ENCODE measurements at regions not wholly inside any gene's neighbourhood (a gene's known extent, or its start where the extent isn't known, plus 50 kb on each side); places are given as distances from the start of the nearest gene placed in this dataset.
A peak's percentile ranks its signal among the peaks of the same experiment; 100 is the strongest.
"Not testable (repeated sequence)": the region's sequence is repeated elsewhere in the genome, so short reads cannot be mapped to it uniquely, and the experiment has no call there.

GRCh38 chr4:82125787-82126297, 247.9 kb downstream of the HNRNPD start:
- Mint-ChIP-seq H3K9me3 (peaks cover 0 to 5% (median 1%) of the 10 kb centered on the region in 8 donors), H3K4me1 (peaks cover 4 to 13% (median 6%) of the 10 kb centered on the region in 4 donors), H3K27me3 (peaks cover 3% of the 10 kb centered on the region in 2 donors), H3K27ac (no peak overlapping the region), H3K36me3 (no peaks in the 10 kb centered on the region), H3K4me3 (no peak overlapping the region)
- intact Hi-C loops (cut with micrococcal nuclease): no loop called here
- Histone ChIP-seq H3K4me3 (ENCODE audit: low read length in 2 of 2) (no peak overlapping the region), H3K9me3 (ENCODE audit: control insufficient read depth in 1 of 2, low read length in 2 of 2) (no peaks in the 10 kb centered on the region), H3K27ac (ENCODE audit: low read depth, low read length) (no peak overlapping the region), H3K36me3 (ENCODE audit: insufficient read depth, low read length) (no peaks in the 10 kb centered on the region), H3K27me3 (ENCODE audit: insufficient read depth, low read length) (no peaks in the 10 kb centered on the region), H3K4me1 (ENCODE audit: insufficient read depth, low read length) (no peaks in the 10 kb centered on the region)
- ChIA-PET POLR2A (ENCODE audit: partially characterized antibody) (no interaction called here), CTCF (ENCODE audit: partially characterized antibody) (interaction anchor here (1.1 to 5.5 kb wide), 5 partner anchors 10 to 143 kb away, joined by 3 to 42 read pairs (median 5); no protein-coding TSS in a partner anchor)
- no peak for DNase-seq

- peaks cover 4 to 13% (median 6%) of the 10 kb centered on the region in 4 donors for H3K4me1 Mint-ChIP-seq
- H3K27ac Mint-ChIP-seq: no peak overlapping the region
- H3K27me3 Mint-ChIP-seq: peaks cover 3% of the 10 kb centered on the region in 2 donors
- Histone ChIP-seq H3K4me3 (ENCODE audit: low read length in 2 of 2) (no peak overlapping the region), H3K27ac (ENCODE audit: low read depth, low read length) (no peak overlapping the region), H3K36me3 (ENCODE audit: insufficient read depth, low read length) (no peaks in the 10 kb centered on the region), H3K27me3 (ENCODE audit: insufficient read depth, low read length) (no peaks in the 10 kb centered on the region), H3K4me1 (ENCODE audit: insufficient read depth, low read length) (no peaks in the 10 kb centered on the region), H3K9me3 (ENCODE audit: control insufficient read depth in 1 of 2, low read length in 2 of 2) (no peaks in the 10 kb centered on the region)
- no peak overlapping the region for H3K4me3 Mint-ChIP-seq
- CTCF ChIA-PET (ENCODE audit: partially characterized antibody): interaction anchor here (0.8 to 5.5 kb wide), 14 partner anchors 8 to 662 kb away, joined by 3 to 42 read pairs (median 4); no protein-coding TSS in a partner anchor
- H3K9me3 Mint-ChIP-seq: peaks cover 0 to 4% (median 1%) of the 10 kb centered on the region in 8 donors
- no peaks in the 10 kb centered on the region for H3K36me3 Mint-ChIP-seq
- POLR2A ChIA-PET (ENCODE audit: partially characterized antibody): no interaction called here
- no peak for DNase-seq
- intact Hi-C loops (cut with micrococcal nuclease): loop anchor here (1.0 to 5.0 kb wide), 4 partner anchors 77 to 237 kb away; no protein-coding TSS in a partner anchor
Measured at GRCh38 chr4:82124932-82125786, 248.6 kb downstream of the HNRNPD start.

- no peaks in the 10 kb centered on the region for H3K9me3 ChIP-seq (ENCODE audit: control insufficient read depth in 1 of 2, low read length in 2 of 2)
- POLR2A ChIA-PET (ENCODE audit: partially characterized antibody): interaction anchor here (0.9 kb wide), 1 partner anchor 14 kb away, joined by 4 read pairs; no protein-coding TSS in a partner anchor
- Mint-ChIP-seq H3K36me3 (no peaks in the 10 kb centered on the region), H3K9me3 (peaks cover 0 to 4% (median 1%) of the 10 kb centered on the region in 8 donors), H3K4me3 (no peak overlapping the region), H3K27me3 (peaks cover 3% of the 10 kb centered on the region in 2 donors), H3K4me1 (peaks cover 4 to 13% (median 6%) of the 10 kb centered on the region in 4 donors), H3K27ac (no peak overlapping the region)
- H3K36me3 ChIP-seq (ENCODE audit: insufficient read depth, low read length): no peaks in the 10 kb centered on the region
- H3K27ac ChIP-seq (ENCODE audit: low read depth, low read length): no peak overlapping the region
- no peaks in the 10 kb centered on the region for H3K4me1 ChIP-seq (ENCODE audit: insufficient read depth, low read length)
- no peak for DNase-seq
- H3K4me3 ChIP-seq (ENCODE audit: low read length in 2 of 2): no peak overlapping the region
- CTCF ChIA-PET (ENCODE audit: partially characterized antibody): interaction anchor here (0.8 to 5.5 kb wide), 18 partner anchors 8 to 661 kb away, joined by 3 to 42 read pairs (median 4); no protein-coding TSS in a partner anchor
- no peaks in the 10 kb centered on the region for H3K27me3 ChIP-seq (ENCODE audit: insufficient read depth, low read length)
- intact Hi-C loops (cut with micrococcal nuclease): loop anchor here (1.0 to 5.0 kb wide), 4 partner anchors 78 to 238 kb away; no protein-coding TSS in a partner anchor
Measured at GRCh38 chr4:82124365-82124764, 249.4 kb downstream of the HNRNPD start.

- no peaks in the 10 kb centered on the region for H3K27me3 ChIP-seq (ENCODE audit: insufficient read depth, low read length)
- CTCF ChIA-PET (ENCODE audit: partially characterized antibody): interaction anchor here (0.7 to 5.5 kb wide), 22 partner anchors 9 to 660 kb away, joined by 3 to 42 read pairs (median 4); no protein-coding TSS in a partner anchor
- Mint-ChIP-seq H3K27me3 (peaks cover 0 to 2% of the 10 kb centered on the region in 2 donors), H3K4me1 (peaks cover 4 to 13% (median 6%) of the 10 kb centered on the region in 4 donors), H3K9me3 (peaks cover 0 to 3% (median 0%) of the 10 kb centered on the region in 8 donors), H3K4me3 (no peak overlapping the region), H3K27ac (peak overlapping the region in 1 of 7 donors; percentile 32), H3K36me3 (no peaks in the 10 kb centered on the region)
- H3K4me1 ChIP-seq (ENCODE audit: insufficient read depth, low read length): no peaks in the 10 kb centered on the region
- H3K27ac ChIP-seq (ENCODE audit: low read depth, low read length): no peak overlapping the region
- no peaks in the 10 kb centered on the region for H3K36me3 ChIP-seq (ENCODE audit: insufficient read depth, low read length)
- no peak overlapping the region for H3K4me3 ChIP-seq (ENCODE audit: low read length in 2 of 2)
- POLR2A ChIA-PET (ENCODE audit: partially characterized antibody): interaction anchor here (0.9 kb wide), 1 partner anchor 15 kb away, joined by 4 read pairs; no protein-coding TSS in a partner anchor
- H3K9me3 ChIP-seq (ENCODE audit: control insufficient read depth in 1 of 2, low read length in 2 of 2): no peaks in the 10 kb centered on the region
- DNase-seq: peak in 4 of 5 donors; percentile 14 to 37 (median 32)
- intact Hi-C loops (cut with micrococcal nuclease): loop anchor here (1.0 to 5.0 kb wide), 4 partner anchors 78 to 238 kb away; no protein-coding TSS in a partner anchor
Measured at GRCh38 chr4:82123934-82124333, 249.9 kb downstream of the HNRNPD start.

GRCh38 chr4:82115183-82115582, 258.6 kb downstream of the HNRNPD start:
- CTCF ChIA-PET (ENCODE audit: partially characterized antibody); H3K27ac Mint-ChIP-seq; DNase-seq; intact Hi-C loops (cut with micrococcal nuclease); H3K4me3 Mint-ChIP-seq; H3K27me3 Mint-ChIP-seq; H3K36me3 Mint-ChIP-seq; H3K4me1 Mint-ChIP-seq; H3K27ac ChIP-seq (ENCODE audit: low read depth, low read length); H3K9me3 Mint-ChIP-seq; H3K4me3 ChIP-seq (ENCODE audit: low read length in 2 of 2); H3K27me3 ChIP-seq (ENCODE audit: insufficient read depth, low read length); POLR2A ChIA-PET (ENCODE audit: partially characterized antibody); H3K9me3 ChIP-seq (ENCODE audit: control insufficient read depth in 1 of 2, low read length in 2 of 2); H3K4me1 ChIP-seq (ENCODE audit: insufficient read depth, low read length); H3K36me3 ChIP-seq (ENCODE audit: insufficient read depth, low read length): not testable (repeated sequence)

- no peaks in the 10 kb centered on the region for H3K36me3 ChIP-seq (ENCODE audit: insufficient read depth, low read length)
- intact Hi-C loops (cut with micrococcal nuclease): no loop called here
- ChIA-PET CTCF (ENCODE audit: partially characterized antibody) (no interaction called here), POLR2A (ENCODE audit: partially characterized antibody) (no interaction called here)
- H3K4me3 Mint-ChIP-seq: no peak overlapping the region
- H3K9me3 Mint-ChIP-seq: peaks cover 0 to 2% (median 0%) of the 10 kb centered on the region in 8 donors
- H3K27me3 ChIP-seq (ENCODE audit: insufficient read depth, low read length): no peaks in the 10 kb centered on the region
- no peak overlapping the region for H3K27ac Mint-ChIP-seq
- H3K4me1 Mint-ChIP-seq: no peaks in the 10 kb centered on the region
- H3K27me3 Mint-ChIP-seq: peaks cover 2 to 4% of the 10 kb centered on the region in 2 donors
- no peaks in the 10 kb centered on the region for H3K36me3 Mint-ChIP-seq
- no peak overlapping the region for H3K4me3 ChIP-seq (ENCODE audit: low read length in 2 of 2)
- no peak for DNase-seq
- H3K4me1 ChIP-seq (ENCODE audit: insufficient read depth, low read length): no peaks in the 10 kb centered on the region
- H3K9me3 ChIP-seq (ENCODE audit: control insufficient read depth in 1 of 2, low read length in 2 of 2): no peaks in the 10 kb centered on the region
- no peak overlapping the region for H3K27ac ChIP-seq (ENCODE audit: low read depth, low read length)
Measured at GRCh38 chr4:82108506-82108905, 265.3 kb downstream of the HNRNPD start.

- no peaks in the 10 kb centered on the region for H3K36me3 ChIP-seq (ENCODE audit: insufficient read depth, low read length)
- CTCF ChIA-PET (ENCODE audit: partially characterized antibody): no interaction called here
- Mint-ChIP-seq H3K36me3 (no peaks in the 10 kb centered on the region), H3K4me1 (no peaks in the 10 kb centered on the region), H3K4me3 (no peak overlapping the region), H3K27me3 (peaks cover 0 to 2% of the 10 kb centered on the region in 2 donors), H3K9me3 (peaks cover 0 to 2% (median 0%) of the 10 kb centered on the region in 8 donors), H3K27ac (no peak overlapping the region)
- H3K27ac ChIP-seq (ENCODE audit: low read depth, low read length): no peak overlapping the region
- no peaks in the 10 kb centered on the region for H3K4me1 ChIP-seq (ENCODE audit: insufficient read depth, low read length)
- H3K9me3 ChIP-seq (ENCODE audit: control insufficient read depth in 1 of 2, low read length in 2 of 2): no peaks in the 10 kb centered on the region
- DNase-seq: no peak
- POLR2A ChIA-PET (ENCODE audit: partially characterized antibody): no interaction called here
- no peaks in the 10 kb centered on the region for H3K27me3 ChIP-seq (ENCODE audit: insufficient read depth, low read length)
- H3K4me3 ChIP-seq (ENCODE audit: low read length in 2 of 2): no peak overlapping the region
- intact Hi-C loops (cut with micrococcal nuclease): no loop called here
Measured at GRCh38 chr4:82104578-82104977, 269.2 kb downstream of the HNRNPD start.
